Stimulated activated CD8-positive, alpha-beta memory T cell treated with anti-CD3 and anti-CD28 coated beads, Interleukin-15, amount 100 ng/mL, for 1 hour (primary cell): ENCODE measurements at regions not wholly inside any gene's neighbourhood (a gene's known extent, or its start where the extent isn't known, plus 50 kb on each side); places are given as distances from the start of the nearest gene placed in this dataset.

Experiments
- DNase-seq: peaks from one replicate; pipeline ENCODE4 v3.0.0-alpha.2; 2020; ENCODE audit warnings: low read depth

- DNase-seq = no peak
Measured at GRCh38 chr10:83037653-83038052, 1101.7 kb upstream of the GHITM start.

- DNase-seq = no peak
Measured at GRCh38 chr10:83038631-83039030, 1100.7 kb upstream of the GHITM start.

- no peak for DNase-seq
Measured at GRCh38 chr10:83045731-83046130, 1093.6 kb upstream of the GHITM start.

GRCh38 chr10:83050815-83051214, 1088.5 kb upstream of the GHITM start:
- no peak for DNase-seq

DNA sequence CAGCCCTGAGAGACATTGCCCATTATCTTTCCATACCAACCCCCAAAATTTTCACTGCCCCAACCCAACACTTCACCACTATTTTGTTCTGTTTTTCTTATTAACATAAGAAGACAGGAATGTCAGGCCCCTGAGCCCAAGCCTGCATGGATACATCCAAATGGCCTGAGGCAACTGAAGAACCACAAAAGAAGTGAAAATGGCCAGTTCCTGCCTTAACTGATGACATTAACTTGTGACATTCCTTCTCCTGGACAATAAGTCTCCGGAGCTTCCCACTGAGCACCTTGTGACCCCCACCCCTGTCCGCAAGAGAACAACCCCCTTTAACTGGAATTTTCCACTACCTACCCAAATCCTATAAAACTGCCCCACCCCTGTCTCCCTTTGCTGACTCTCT, 1076.4 kb upstream of the GHITM start:
- no peak for DNase-seq

- DNase-seq = no peak
Measured at GRCh38 chr10:83073472-83073871, 1065.8 kb upstream of the GHITM start.

- no peak for DNase-seq
Measured at GRCh38 chr10:83075016-83075814, 1064.1 kb upstream of the GHITM start.

- no peak for DNase-seq
Measured at GRCh38 chr10:83075815-83076355, 1063.4 kb upstream of the GHITM start.

DNA sequence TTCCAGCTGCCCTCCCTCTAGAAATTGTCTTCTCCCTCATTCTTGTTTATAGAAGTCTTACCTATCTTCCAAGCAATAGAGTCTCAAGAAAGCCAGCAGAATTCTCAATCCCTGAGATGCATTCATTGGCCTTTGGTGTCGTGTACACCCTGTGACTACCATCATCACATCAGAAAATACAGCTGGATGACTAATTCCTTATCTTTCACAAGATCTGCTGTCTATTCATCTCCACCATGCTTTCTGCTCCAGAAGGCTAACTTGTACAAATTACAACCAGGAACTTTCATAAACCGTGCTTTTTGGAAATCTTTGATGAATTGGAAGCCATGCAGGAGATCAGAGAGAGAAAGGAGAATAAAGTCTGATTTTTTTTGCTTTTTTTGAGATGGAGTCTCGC, 1062.9 kb upstream of the GHITM start:
- no peak for DNase-seq

DNA sequence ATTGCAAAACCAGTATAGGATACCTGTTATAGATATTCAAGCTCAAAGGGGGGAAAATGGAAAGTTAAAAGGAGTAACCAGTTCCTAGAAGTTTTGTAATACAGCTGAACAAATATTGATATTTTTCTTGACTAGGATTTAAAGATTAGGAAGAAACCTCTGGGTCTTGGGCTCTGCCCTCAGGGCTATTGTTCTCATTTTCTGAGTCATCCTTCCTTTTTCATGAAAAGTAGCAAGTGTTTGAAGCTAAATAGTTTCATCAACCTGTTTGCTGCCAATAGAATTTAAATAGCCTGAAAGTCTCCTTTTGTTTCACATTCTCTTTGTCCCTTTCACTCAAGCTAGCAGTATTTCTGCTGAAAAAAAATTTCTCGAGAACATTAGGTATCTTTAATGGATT, 1061.1 kb upstream of the GHITM start:
- no peak for DNase-seq

- no peak for DNase-seq
Measured at GRCh38 chr10:83078645-83079044, 1060.7 kb upstream of the GHITM start.

- DNase-seq = no peak
Measured at GRCh38 chr10:83083831-83084230, 1055.5 kb upstream of the GHITM start.

GRCh38 chr10:83089335-83089734, 1050.0 kb upstream of the GHITM start:
- no peak for DNase-seq

DNA sequence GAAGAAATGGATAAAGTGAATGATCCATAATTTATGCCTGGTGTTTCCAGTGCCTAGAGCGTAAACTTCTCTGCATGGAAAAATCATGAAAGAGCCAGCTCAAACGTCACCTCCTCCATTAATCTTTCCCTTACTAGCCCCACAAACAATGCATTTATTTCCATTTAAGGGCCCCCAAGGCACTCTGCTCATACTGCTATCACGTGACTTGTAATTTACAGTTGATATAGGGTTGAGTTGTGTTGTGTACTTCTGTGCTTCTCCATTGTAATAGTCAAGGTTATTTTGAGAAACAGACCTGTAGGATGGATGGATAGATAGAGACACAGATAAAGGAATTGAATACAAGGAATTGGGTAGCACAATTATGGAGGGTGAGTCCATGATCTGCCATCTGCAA, 1034.7 kb upstream of the GHITM start:
- DNase-seq = no peak

DNA sequence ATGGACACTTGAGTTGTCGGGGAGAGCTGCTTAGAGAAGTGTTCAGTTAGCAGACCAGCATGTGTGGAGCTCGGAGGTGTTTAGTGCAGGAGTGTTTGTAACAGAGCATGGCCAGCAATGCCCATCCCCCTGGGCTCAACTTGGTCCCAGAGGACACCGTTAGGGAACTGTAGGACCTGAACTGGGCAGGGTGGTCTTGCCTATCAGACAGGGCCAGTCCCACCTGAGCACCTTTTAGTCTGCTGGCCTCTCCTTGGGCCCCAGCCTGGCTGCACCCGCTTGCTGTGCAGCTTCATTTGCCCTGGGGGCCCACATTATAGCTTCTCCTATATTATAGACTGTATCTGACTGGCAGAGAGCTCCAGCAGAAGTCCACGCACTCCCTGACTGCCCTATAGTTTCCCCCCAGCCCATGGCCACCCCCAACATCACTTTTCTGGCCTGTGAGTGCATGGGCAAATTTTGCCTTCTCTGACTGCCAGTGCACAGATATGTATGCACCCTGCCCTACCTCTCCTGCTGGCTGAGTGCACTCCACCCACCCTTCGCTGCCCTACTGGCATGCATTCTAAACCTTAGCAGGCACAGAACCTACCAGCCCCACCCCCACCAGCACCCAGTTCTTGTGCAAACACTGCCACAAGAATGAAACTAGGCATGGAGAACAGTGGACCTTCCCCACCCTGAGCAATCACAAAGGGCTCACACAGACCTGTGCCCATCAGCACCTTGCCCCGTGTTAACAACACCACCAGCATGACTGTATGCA, 1030.6 kb upstream of the GHITM start:
- DNase-seq = no peak

GRCh38 chr10:83119346-83119745, 1020.0 kb upstream of the GHITM start:
- DNase-seq = no peak

- DNase-seq = no peak
Measured at GRCh38 chr10:83122336-83122735, 1017.0 kb upstream of the GHITM start.

GRCh38 chr10:83127942-83128575, 1011.2 kb upstream of the GHITM start:
- no peak for DNase-seq

- no peak for DNase-seq
Measured at GRCh38 chr10:83140811-83141210, 998.5 kb upstream of the GHITM start.

GRCh38 chr10:83142074-83142563, 997.2 kb upstream of the GHITM start:
- DNase-seq = no peak

- DNase-seq = no peak
Measured at GRCh38 chr10:83144461-83144860, 994.8 kb upstream of the GHITM start.

- DNase-seq = no peak
Measured at GRCh38 chr10:83153714-83154113, 985.6 kb upstream of the GHITM start.

DNA sequence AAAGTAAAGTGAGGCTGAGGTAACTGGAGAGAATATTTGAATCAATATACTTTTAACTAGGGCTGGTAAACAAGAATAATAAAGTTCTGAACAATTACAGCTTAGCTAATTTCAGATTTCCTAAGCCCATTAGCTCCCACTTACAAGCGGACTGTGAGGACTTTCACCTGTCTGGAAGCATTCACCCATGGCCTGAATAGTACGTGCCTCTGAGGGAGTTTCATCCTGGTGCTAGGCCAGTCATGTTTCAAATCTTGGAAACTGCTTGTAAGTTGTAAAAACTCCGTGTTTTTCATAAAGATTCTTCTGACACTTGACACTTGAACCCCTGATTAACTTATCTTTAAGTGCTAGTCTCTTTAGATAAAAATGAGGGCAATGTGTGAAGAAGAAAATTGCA, 975.2 kb upstream of the GHITM start:
- no peak for DNase-seq
